ENCODE measurements at regions not wholly inside any gene's neighbourhood (a gene's known extent, or its start where the extent isn't known, plus 50 kb on each side); places are given as distances from the start of the nearest gene placed in this dataset.
"Not testable (repeated sequence)": the region's sequence is repeated elsewhere in the genome, so short reads cannot be mapped to it uniquely, and the experiment has no call there.

GRCh38 chr3:167030082-167030725, 349.9 kb downstream of the ZBBX start:
- in situ Hi-C loops (cut with MboI; ENCODE audit: low pct_unique_long_range_greater_than_20kb, low sequenced_read_pairs) = no loop called here
- DNase-seq = no peak

DNA sequence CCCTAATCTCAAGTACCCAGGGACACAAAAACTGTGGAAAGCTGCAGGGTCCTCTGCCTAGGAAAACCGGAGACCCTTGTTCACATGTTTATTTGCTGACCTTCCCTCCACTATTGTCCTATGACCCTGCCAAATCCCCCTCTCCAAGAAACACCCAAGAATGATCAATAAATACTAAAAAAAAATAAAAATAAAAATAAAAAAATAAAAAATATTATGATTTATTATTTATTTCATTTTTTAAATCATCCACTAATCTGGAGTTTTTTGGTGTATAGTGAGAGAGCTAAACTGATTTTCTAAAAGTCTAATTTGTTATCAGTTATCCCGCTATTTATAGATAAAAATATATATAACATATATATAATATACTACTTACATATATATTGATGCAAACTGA, 360.6 kb downstream of the ZBBX start:
- in situ Hi-C loops (cut with MboI; ENCODE audit: low pct_unique_long_range_greater_than_20kb, low sequenced_read_pairs); DNase-seq: not testable (repeated sequence)

DNA sequence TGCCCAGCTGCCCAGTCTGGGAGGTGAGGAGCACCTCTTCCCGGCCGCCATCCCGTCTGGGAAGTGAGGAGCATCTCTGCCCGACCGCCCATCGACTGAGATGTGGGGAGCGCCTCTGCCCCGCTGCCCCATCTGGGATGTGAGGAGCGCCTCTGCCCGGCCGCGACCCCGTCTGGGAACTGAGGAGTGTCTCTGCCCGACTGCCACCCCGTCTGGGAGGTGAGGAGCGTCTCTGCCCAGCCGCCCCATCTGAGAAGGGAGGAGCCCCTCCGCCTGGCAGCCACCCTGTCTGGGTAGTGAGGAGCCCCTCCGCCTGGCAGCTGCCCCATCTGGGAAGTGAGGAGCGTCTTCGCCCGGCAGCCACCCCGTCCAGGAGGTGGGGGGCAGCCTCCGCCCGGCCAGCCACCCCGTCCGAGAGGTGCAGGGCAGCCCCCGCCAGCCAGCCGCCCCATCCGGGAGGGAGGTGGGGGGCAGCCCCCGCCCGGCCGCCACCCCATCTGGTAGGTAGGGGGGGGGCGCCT, 361.4 kb downstream of the ZBBX start:
- DNase-seq; in situ Hi-C loops (cut with MboI; ENCODE audit: low pct_unique_long_range_greater_than_20kb, low sequenced_read_pairs): not testable (repeated sequence)

DNA sequence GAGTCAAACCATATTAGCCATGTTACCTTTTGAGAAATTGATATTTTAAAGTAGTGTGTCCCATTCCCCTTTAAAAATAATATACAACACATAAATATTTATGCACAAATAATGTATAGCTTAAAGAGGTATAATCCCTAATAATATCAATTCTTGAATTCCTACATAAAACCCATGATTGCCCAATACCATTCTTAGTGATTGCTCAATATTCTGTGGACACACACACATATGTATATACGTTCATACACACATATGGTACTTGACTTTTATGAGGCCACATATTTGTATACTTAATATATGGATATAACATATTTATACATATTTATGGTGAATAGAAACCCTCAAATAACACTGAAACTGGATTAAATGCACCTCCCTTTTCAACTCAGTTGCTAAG, 367.4 kb downstream of the ZBBX start:
- no peak for DNase-seq
- in situ Hi-C loops (cut with MboI; ENCODE audit: low pct_unique_long_range_greater_than_20kb, low sequenced_read_pairs) = no loop called here

GRCh38 chr3:167008791-167009190, 371.3 kb downstream of the ZBBX start:
- in situ Hi-C loops (cut with MboI; ENCODE audit: low pct_unique_long_range_greater_than_20kb, low sequenced_read_pairs) = no loop called here
- DNase-seq = no peak

GRCh38 chr3:167001374-167001773, 378.7 kb downstream of the ZBBX start:
- no peak for DNase-seq

DNA sequence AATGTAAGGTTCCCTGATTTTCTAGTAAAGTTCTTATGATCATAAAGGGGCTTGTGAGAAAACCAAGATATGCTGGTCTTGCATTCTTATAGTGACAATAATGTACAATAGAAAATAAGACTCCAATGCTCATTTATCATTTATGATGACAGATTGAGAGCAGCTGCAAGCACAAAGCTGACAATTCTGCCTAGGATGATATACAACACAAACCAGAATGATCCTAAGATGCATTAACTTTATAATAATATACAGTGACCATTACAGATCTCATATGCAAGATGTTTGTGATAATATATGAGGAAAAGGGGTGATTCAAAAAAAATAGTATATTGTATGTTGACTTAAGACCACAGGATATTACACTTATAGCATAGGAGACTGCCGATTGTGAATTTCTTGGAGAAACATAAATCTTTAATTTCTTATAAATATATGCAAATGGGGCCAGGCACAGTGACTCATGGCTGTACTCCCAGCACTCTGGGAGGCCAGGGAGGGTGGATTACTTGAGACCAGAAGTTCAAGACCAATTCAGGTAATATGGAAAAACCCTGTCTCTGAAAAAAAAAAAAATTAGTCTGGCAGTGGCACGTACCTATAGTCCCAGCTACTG, 387.0 kb downstream of the ZBBX start:
- in situ Hi-C loops (cut with MboI; ENCODE audit: low pct_unique_long_range_greater_than_20kb, low sequenced_read_pairs) = no loop called here
- DNase-seq = no peak

More at GRCh38 chr3:167001374-167001773, 378.7 kb downstream of the ZBBX start:
- in situ Hi-C loops (cut with MboI; ENCODE audit: low pct_unique_long_range_greater_than_20kb, low sequenced_read_pairs) = no loop called here

DNA sequence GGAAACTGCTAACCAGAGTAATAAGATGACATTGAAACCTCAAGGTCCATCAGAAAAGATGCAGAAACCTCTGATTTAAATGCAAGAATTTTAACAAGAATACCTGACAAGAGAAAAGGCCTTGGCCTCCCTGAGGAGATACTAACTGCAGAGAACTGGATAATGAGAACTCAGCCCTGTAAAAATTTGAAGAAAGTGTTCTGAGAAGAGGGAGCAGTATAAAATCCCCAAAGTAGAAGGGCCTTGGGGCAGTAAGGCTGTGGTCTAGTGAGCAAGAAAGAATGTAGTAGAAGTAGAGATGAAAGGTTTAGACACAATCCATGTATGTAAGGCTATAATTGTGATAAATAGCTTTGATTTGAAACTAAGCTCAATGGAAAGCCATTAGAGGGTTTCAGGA, 394.1 kb downstream of the ZBBX start:
- DNase-seq = no peak
- in situ Hi-C loops (cut with MboI; ENCODE audit: low pct_unique_long_range_greater_than_20kb, low sequenced_read_pairs) = no loop called here

DNA sequence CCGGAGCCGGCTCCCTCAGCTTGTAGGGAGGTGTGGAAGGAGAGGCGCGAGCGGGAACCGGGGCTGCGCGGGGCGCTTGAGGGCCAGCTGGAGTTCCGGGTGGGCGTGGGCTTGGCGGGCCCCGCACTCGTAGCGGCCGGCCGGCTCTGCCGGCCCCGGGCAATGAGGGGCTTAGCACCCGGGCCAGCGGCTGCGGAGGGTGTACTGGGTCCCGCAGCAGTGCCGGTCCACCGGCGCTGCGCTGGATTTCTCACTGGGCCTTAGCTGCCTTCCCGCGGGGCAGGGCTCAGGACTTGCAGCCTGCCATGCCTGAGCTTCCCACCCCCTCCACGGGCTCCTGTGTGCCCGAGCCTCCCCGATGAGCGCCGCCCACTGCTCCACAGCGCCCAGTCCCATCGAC, 404.3 kb downstream of the ZBBX start:
- in situ Hi-C loops (cut with MboI; ENCODE audit: low pct_unique_long_range_greater_than_20kb, low sequenced_read_pairs); DNase-seq: not testable (repeated sequence)

DNA sequence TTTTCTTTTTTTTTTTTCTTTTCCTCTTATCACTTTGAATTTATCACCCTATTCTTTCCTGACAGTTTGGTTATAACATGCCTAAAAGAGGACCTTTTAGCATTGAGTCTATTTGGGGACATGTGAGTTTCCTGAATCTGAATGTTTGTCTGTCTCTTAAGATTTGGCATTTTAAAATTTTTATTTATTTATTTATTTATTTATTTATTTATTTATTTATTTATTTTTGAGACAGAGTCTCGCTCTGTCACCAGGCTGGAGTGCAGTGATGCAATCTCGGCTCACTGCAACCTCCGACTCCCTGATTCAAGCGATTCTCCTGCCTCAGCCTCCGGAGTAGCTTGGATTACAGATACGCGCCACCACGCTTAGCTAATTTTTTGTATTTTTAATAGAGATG, 412.4 kb downstream of the ZBBX start:
- in situ Hi-C loops (cut with MboI; ENCODE audit: low pct_unique_long_range_greater_than_20kb, low sequenced_read_pairs) = not testable (repeated sequence)

GRCh38 chr3:166962911-166963310, 417.2 kb downstream of the ZBBX start:
- in situ Hi-C loops (cut with MboI; ENCODE audit: low pct_unique_long_range_greater_than_20kb, low sequenced_read_pairs) = no loop called here
- no peak for DNase-seq

More for the DNA sequence above, 412.4 kb downstream of the ZBBX start:
- not testable (repeated sequence) for DNase-seq

DNA sequence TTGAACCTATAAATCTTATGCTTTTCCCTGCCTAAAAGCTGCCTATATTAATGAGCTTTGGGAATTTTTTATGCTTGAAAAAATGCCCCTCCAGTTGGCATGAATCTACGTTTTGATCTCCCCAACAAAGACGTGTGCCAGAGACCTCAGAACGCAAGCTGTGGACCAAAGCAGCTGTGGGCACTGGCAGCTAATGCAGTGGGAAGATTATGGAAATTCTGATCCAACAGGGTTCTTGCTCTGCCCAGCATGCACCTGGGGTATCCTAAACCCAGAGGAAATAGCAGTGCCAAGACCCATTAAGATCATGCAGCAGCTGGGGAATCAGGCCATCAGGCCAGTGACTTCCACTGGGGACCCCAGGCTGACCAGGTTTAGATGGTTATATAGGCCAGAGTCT, 423.0 kb downstream of the ZBBX start:
- in situ Hi-C loops (cut with MboI; ENCODE audit: low pct_unique_long_range_greater_than_20kb, low sequenced_read_pairs) = no loop called here
- DNase-seq = no peak

- in situ Hi-C loops (cut with MboI; ENCODE audit: low pct_unique_long_range_greater_than_20kb, low sequenced_read_pairs) = no loop called here
- DNase-seq = no peak
These were observed 424.7 kb downstream of the ZBBX start for GRCh38 chr3:166955201-166955939.

- DNase-seq = no peak
These were observed 445.2 kb downstream of the ZBBX start for GRCh38 chr3:166934879-166935278.

DNA sequence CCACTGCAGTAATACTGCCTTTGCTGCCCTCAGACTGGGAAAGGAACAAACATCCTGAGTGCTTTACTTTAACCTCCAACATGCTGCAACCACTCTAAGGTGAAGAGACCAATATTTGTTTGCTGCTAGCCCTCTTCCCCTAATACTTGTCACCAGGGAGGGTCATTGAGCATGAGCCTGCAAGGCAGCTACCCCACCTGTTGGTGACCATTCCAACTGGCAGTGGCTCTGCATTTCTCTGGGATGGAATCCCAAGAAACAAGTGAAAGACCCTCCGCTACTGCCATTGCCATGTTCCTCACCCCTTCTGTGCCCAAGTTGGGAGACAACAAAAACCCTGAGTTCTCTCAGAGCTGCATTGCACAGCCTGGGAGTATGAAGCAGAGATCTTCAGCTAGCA, 462.7 kb downstream of the ZBBX start:
- no peak for DNase-seq
- in situ Hi-C loops (cut with MboI; ENCODE audit: low pct_unique_long_range_greater_than_20kb, low sequenced_read_pairs) = no loop called here

More at GRCh38 chr3:166934879-166935278, 445.2 kb downstream of the ZBBX start:
- in situ Hi-C loops (cut with MboI; ENCODE audit: low pct_unique_long_range_greater_than_20kb, low sequenced_read_pairs) = no loop called here

DNA sequence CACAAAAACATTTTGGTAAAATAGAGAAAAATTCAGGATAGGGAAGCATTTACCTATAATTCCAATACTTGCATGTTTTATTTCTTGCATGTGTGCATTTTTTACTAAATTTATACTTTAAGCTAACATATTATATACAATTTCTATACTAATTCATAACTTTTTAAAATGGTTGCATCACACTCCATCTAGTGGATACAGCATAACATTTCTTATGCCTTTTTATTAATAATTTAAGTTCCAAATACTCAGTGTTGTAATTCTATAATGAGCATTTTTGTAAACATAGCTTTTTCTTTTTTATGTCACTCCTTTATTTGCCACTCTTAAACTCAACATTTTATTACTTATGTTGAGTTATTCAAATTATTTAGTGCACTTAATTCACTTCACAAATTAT, 477.7 kb downstream of the ZBBX start:
- DNase-seq = no peak

GRCh38 chr3:166900866-166901577, 479.1 kb downstream of the ZBBX start:
- in situ Hi-C loops (cut with MboI; ENCODE audit: low pct_unique_long_range_greater_than_20kb, low sequenced_read_pairs) = no loop called here
- DNase-seq = no peak

More for the DNA sequence above, 477.7 kb downstream of the ZBBX start:
- in situ Hi-C loops (cut with MboI; ENCODE audit: low pct_unique_long_range_greater_than_20kb, low sequenced_read_pairs) = no loop called here

DNA sequence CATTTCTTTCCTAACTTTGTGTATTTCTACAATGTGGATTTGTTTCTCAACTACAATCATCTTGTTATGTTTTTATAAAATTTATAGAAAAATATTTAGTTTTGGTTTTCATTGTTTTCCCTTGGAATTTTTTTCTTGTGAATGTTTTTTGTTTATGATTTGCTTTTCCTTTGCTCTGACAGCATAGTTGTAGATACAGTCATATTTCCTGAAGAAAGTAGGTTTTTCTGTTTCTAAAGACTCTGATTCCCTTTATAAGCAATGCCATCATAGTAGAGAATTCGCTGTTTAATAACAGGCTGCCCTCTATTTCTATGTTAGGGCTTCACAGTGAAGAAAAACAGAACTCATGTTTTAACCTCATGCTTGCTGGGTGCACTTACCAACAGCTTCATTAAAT, 482.3 kb downstream of the ZBBX start:
- in situ Hi-C loops (cut with MboI; ENCODE audit: low pct_unique_long_range_greater_than_20kb, low sequenced_read_pairs) = no loop called here
- DNase-seq = no peak

DNA sequence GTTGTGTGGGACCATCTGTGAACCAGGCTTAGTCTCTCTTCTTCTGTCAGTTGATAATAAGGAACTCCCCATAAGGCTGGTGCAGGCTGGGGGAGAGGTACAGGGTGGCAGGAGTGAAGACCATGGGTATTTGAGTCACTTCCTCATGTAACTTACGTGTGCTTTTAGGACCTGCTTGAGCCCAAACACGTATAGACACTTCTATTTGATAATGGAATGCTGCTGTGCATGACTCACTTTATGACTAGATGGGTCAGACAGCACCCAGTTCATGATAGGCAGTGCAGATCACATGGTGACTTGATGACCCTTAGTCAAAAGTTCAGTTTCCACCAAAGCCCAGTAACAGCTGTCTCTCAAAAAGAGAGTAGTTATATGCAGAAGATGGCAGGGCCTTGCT, 490.9 kb downstream of the ZBBX start:
- DNase-seq = no peak
- in situ Hi-C loops (cut with MboI; ENCODE audit: low pct_unique_long_range_greater_than_20kb, low sequenced_read_pairs) = no loop called here

Data from KBM-7 (cell line).